ENCODE measurements at regions not wholly inside any gene's neighbourhood (a gene's known extent, or its start where the extent isn't known, plus 50 kb on each side); places are given as distances from the start of the nearest gene placed in this dataset.
"Not testable (repeated sequence)": the region's sequence is repeated elsewhere in the genome, so short reads cannot be mapped to it uniquely, and the experiment has no call there.

GRCh38 chr7:156369929-156370328 is 270.6 kb upstream of the RNF32 start:
- not testable (repeated sequence) for TF ChIP-seq POLR2A (IDR thresholded peaks at IDR 0.05; ENCODE audit: low read depth, low read length); CTCF (IDR thresholded peaks at IDR 0.05; ENCODE audit: extremely low read depth in 1 of 2, insufficient read depth in 1 of 2, low read depth in 1 of 2, low read length in 2 of 2); POLR2AphosphoS5 (IDR thresholded peaks at IDR 0.05; ENCODE audit: insufficient read depth, low read depth, low read length)
